Central memory CD8-positive, alpha-beta T cell (primary cell): ENCODE measurements at regions not wholly inside any gene's neighbourhood (a gene's known extent, or its start where the extent isn't known, plus 50 kb on each side); places are given as distances from the start of the nearest gene placed in this dataset.

ENCODE experiments used
- ATAC-seq: fragments of 150-1000 bp; cut with Tn5 transposase; replicated peaks from 2 replicates; pipeline ENCODE4 v1.10.0; 2022; ENCODE audit warnings: mild to moderate bottlenecking, moderate FRiP score, moderate number of reproducible peaks; ENCODE audit not compliant: poor library complexity, severe bottlenecking; ENCODE audit errors: extremely low read depth
- DNase-seq, 2 donors: peaks; one replicate each; pipeline ENCODE4 v3.0.0; 2021; ENCODE audit warnings: low spot score in 2 of 2
- H3K27ac Mint-ChIP-seq: one replicate; pipeline ENCODE4 v1.8.0; 2022; ENCODE audit warnings: low read depth, mild to moderate bottlenecking, moderate library complexity, mixed read lengths
- H3K27me3 Mint-ChIP-seq: one replicate; pipeline ENCODE4 v1.8.0; 2022; ENCODE audit warnings: mixed read lengths
- H3K36me3 Mint-ChIP-seq: one replicate; pipeline ENCODE4 v1.8.0; 2022; ENCODE audit warnings: mild to moderate bottlenecking, moderate library complexity, mixed read lengths; ENCODE audit not compliant: insufficient read depth
- H3K4me1 Mint-ChIP-seq: one replicate; pipeline ENCODE4 v1.8.0; 2022; ENCODE audit warnings: mixed read lengths
- H3K4me3 Mint-ChIP-seq: one replicate; pipeline ENCODE4 v1.8.0; 2022; ENCODE audit warnings: mild to moderate bottlenecking, moderate library complexity, mixed read lengths
- H3K9me3 Mint-ChIP-seq: one replicate; pipeline ENCODE4 v1.8.0; 2022; ENCODE audit warnings: mixed read lengths

DNA sequence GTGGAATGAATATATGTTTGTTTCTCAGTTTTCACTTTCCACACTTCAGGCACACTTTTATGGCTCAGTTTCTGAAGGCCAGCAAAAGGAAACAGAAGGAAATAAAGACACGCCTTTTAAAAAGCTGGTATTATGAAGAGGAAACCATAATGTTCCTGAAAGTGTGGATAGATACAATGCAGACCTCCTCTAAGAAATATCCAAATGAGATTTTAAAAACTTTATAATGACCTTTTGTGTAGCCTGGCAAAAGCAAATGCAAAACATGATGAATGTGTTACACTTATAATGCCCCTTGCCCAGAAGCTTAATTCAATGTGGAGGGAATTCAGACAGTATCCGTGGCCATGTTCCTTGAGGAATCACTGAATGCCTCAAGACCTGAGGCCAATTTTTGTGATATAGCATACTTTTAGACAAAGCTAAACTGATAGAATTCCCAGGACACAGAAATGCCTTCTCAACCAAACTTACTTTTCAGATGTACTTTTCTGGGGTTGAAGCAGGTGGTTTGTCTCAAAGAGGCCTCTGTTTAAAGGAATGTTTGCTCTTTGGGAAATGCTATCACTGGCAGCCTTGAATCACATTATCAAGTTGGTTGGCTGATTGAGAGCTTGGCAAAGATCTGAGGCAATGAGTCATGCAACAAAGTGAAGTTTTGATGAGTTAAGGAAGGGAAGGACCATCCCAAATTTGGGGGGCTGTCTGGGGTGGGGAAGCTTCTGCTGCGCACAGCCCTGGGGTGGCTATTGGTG, 77.1 kb upstream of the CACNA2D3 start:
- no peak overlapping the region for H3K4me3 Mint-ChIP-seq
- no peaks in the 10 kb centered on the region for H3K9me3 Mint-ChIP-seq
- no peak overlapping the region for H3K27ac Mint-ChIP-seq
- no peaks in the 10 kb centered on the region for H3K4me1 Mint-ChIP-seq
- ATAC-seq, result no peak
- peaks cover 33% of the 10 kb centered on the region for H3K27me3 Mint-ChIP-seq
- no peaks in the 10 kb centered on the region for H3K36me3 Mint-ChIP-seq
- DNase-seq, result no peak

- DNase-seq (no peak), ATAC-seq (no peak)
- H3K36me3 Mint-ChIP-seq, result no peaks in the 10 kb centered on the region
- no peak overlapping the region for H3K4me3 Mint-ChIP-seq
- H3K27ac Mint-ChIP-seq, result no peak overlapping the region
- peaks cover 33% of the 10 kb centered on the region for H3K27me3 Mint-ChIP-seq
- no peaks in the 10 kb centered on the region for H3K4me1 Mint-ChIP-seq
- H3K9me3 Mint-ChIP-seq, result no peaks in the 10 kb centered on the region
Observed at GRCh38 chr3:54042259-54042823, 80.0 kb upstream of the CACNA2D3 start.

DNA sequence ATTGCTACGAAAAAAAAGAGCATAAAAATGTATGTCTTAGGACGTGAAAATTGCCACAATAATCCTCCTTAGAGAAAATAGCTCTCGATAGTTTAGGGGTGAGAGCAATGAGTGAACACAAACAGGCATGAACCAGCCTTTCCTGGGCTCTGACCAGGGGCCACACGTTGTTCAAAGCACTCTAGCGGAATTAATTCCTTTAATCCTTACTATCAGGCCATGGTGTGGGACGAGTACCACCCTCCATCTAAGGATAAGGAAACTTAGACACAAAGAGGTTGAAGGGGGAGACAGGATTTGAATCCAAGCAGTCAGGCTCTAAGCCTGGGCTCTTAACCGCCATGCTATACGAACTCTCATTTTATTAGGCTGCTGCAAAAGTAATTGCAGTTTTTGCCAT, 81.9 kb upstream of the CACNA2D3 start:
- Mint-ChIP-seq H3K27ac (no peak overlapping the region), H3K4me1 (no peaks in the 10 kb centered on the region), H3K9me3 (no peaks in the 10 kb centered on the region), H3K4me3 (no peak overlapping the region), H3K36me3 (no peaks in the 10 kb centered on the region), H3K27me3 (peaks cover 20% of the 10 kb centered on the region)
- no peak for DNase-seq
- ATAC-seq, result no peak

DNA sequence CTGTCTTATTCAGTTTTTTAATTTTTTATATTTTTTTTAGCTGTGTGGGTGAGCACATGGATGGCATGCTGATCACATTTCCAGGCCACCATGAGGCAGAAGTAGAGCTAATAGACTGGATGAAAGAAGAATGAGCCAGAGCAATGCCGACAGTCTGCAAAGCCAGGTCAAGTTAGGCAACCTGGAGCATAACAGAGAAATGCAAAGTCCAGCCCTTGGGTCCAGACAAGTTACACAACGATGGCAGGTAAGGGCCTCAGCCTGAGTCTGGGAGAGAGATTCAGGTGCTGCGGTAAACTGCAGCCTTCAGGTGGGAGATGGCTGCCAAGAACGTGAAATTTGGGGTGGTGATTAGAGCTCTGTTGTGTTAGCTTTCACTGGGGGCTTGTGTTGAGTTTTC, 84.0 kb upstream of the CACNA2D3 start:
- H3K27ac Mint-ChIP-seq, result no peak overlapping the region
- H3K4me3 Mint-ChIP-seq, result no peak overlapping the region
- no peaks in the 10 kb centered on the region for H3K4me1 Mint-ChIP-seq
- no peaks in the 10 kb centered on the region for H3K9me3 Mint-ChIP-seq
- no peaks in the 10 kb centered on the region for H3K36me3 Mint-ChIP-seq
- ATAC-seq (no peak), DNase-seq (no peak)
- H3K27me3 Mint-ChIP-seq, result peaks cover 9% of the 10 kb centered on the region

- no peaks in the 10 kb centered on the region for H3K9me3 Mint-ChIP-seq
- H3K27me3 Mint-ChIP-seq, result no peaks in the 10 kb centered on the region
- DNase-seq, result no peak
- H3K36me3 Mint-ChIP-seq, result no peaks in the 10 kb centered on the region
- no peak overlapping the region for H3K4me3 Mint-ChIP-seq
- no peaks in the 10 kb centered on the region for H3K4me1 Mint-ChIP-seq
- no peak for ATAC-seq
- H3K27ac Mint-ChIP-seq, result no peak overlapping the region
Observed at GRCh38 chr3:54036543-54036942, 85.8 kb upstream of the CACNA2D3 start.

DNA sequence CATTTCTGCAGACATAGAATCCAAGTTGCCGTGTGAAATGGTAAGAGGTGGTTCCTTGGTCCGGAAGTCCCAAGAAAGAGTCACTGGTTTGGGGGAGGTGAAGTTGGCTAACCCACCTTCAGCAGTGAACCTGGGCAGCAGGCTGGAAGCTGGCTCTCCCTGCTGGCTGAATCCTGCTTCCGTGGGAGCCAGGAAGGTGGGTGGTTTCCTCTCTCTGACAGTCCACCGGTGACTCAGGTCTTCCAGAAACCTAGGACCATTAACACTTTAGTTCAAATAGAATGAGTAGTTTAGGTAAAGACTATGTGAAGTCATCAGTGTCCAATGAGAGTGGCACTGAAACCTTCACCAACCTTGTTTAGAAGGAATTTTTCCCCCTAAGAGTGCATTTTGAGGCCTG, 87.4 kb upstream of the CACNA2D3 start:
- no peaks in the 10 kb centered on the region for H3K4me1 Mint-ChIP-seq
- no peak overlapping the region for H3K4me3 Mint-ChIP-seq
- no peaks in the 10 kb centered on the region for H3K9me3 Mint-ChIP-seq

GRCh38 chr3:54033761-54034160, 88.6 kb upstream of the CACNA2D3 start:
- ATAC-seq, result no peak
- no peak for DNase-seq

More for the DNA sequence above, 87.4 kb upstream of the CACNA2D3 start:
- no peak overlapping the region for H3K27ac Mint-ChIP-seq
- no peak for ATAC-seq
- H3K27me3 Mint-ChIP-seq, result no peaks in the 10 kb centered on the region
- DNase-seq, result no peak
- H3K36me3 Mint-ChIP-seq, result no peaks in the 10 kb centered on the region

DNA sequence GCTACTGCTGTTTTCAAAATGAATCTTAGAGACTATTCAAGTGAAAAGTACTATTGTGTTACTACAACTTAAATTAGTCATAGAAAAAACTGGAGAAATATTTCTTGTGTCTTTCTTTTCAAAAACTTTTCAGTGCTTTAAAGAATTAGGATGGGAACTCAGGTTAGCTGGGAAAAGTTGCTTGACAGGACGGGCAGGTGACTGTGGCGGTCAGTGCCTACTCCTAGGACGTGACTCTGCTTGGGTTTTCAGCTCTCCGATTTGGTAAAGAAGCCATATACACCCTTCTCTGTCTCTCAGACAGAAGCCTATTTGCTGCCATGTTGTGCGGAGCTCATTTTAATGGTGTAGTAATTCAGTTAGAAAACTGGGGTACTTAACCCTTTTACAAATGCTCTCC, 89.8 kb upstream of the CACNA2D3 start:
- Mint-ChIP-seq H3K4me3 (no peak overlapping the region), H3K27ac (no peak overlapping the region), H3K9me3 (no peaks in the 10 kb centered on the region), H3K36me3 (no peaks in the 10 kb centered on the region), H3K27me3 (no peaks in the 10 kb centered on the region), H3K4me1 (no peaks in the 10 kb centered on the region)
- no peak for ATAC-seq
- DNase-seq, result no peak

More at GRCh38 chr3:54033761-54034160, 88.6 kb upstream of the CACNA2D3 start:
- Mint-ChIP-seq H3K27ac (no peak overlapping the region), H3K4me1 (no peaks in the 10 kb centered on the region), H3K4me3 (no peak overlapping the region), H3K27me3 (no peaks in the 10 kb centered on the region), H3K36me3 (no peaks in the 10 kb centered on the region), H3K9me3 (no peaks in the 10 kb centered on the region)

DNA sequence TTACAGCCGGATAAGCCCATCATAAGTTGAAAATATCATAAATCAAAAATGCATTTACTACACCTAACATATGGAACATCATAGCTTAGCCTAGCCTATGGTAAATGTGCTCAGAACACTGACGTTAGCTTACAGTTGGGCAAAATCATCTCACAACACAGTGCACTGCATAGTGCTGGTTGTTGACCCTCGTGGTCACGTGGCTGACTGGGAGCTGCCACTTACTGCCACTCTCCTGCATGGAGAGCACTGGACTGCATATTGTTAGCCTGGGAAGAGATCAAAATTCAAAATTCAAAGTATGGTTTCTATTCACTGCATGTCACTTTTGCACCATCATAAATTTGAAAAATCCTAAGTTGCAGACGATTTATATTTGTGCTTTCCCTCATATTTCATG, 94.0 kb upstream of the CACNA2D3 start:
- no peak overlapping the region for H3K27ac Mint-ChIP-seq
- H3K4me1 Mint-ChIP-seq, result no peaks in the 10 kb centered on the region
- H3K4me3 Mint-ChIP-seq, result no peak overlapping the region
- H3K27me3 Mint-ChIP-seq, result peaks cover 4% of the 10 kb centered on the region
- no peak for ATAC-seq
- peaks cover 2% of the 10 kb centered on the region for H3K36me3 Mint-ChIP-seq
- no peak for DNase-seq
- H3K9me3 Mint-ChIP-seq, result no peaks in the 10 kb centered on the region

- ATAC-seq, result no peak
Observed at GRCh38 chr3:54026543-54026942, 95.8 kb upstream of the CACNA2D3 start.

GRCh38 chr3:54021071-54021470, 101.3 kb upstream of the CACNA2D3 start:
- ATAC-seq, result no peak
- H3K27me3 Mint-ChIP-seq, result peaks cover 21% of the 10 kb centered on the region
- H3K27ac Mint-ChIP-seq, result no peak overlapping the region
- peaks cover 9% of the 10 kb centered on the region for H3K9me3 Mint-ChIP-seq
- no peaks in the 10 kb centered on the region for H3K4me1 Mint-ChIP-seq
- H3K4me3 Mint-ChIP-seq, result no peak overlapping the region
- peaks cover 2% of the 10 kb centered on the region for H3K36me3 Mint-ChIP-seq
- DNase-seq, result no peak

More at GRCh38 chr3:54026543-54026942, 95.8 kb upstream of the CACNA2D3 start:
- peaks cover 21% of the 10 kb centered on the region for H3K27me3 Mint-ChIP-seq
- peaks cover 2% of the 10 kb centered on the region for H3K36me3 Mint-ChIP-seq
- H3K4me3 Mint-ChIP-seq, result no peak overlapping the region
- H3K9me3 Mint-ChIP-seq, result peaks cover 9% of the 10 kb centered on the region
- H3K27ac Mint-ChIP-seq, result no peak overlapping the region
- no peaks in the 10 kb centered on the region for H3K4me1 Mint-ChIP-seq
- DNase-seq, result no peak

- DNase-seq, result no peak
- no peak overlapping the region for H3K27ac Mint-ChIP-seq
- no peak overlapping the region for H3K4me3 Mint-ChIP-seq
- H3K36me3 Mint-ChIP-seq, result no peaks in the 10 kb centered on the region
- H3K4me1 Mint-ChIP-seq, result no peaks in the 10 kb centered on the region
- peaks cover 21% of the 10 kb centered on the region for H3K27me3 Mint-ChIP-seq
- peaks cover 9% of the 10 kb centered on the region for H3K9me3 Mint-ChIP-seq
- ATAC-seq, result no peak
Observed at GRCh38 chr3:54020436-54020835, 101.9 kb upstream of the CACNA2D3 start.

GRCh38 chr3:54014067-54014466, 108.3 kb upstream of the CACNA2D3 start:
- DNase-seq, result no peak
- H3K36me3 Mint-ChIP-seq, result no peaks in the 10 kb centered on the region
- peaks cover 15% of the 10 kb centered on the region for H3K27me3 Mint-ChIP-seq
- H3K9me3 Mint-ChIP-seq, result no peaks in the 10 kb centered on the region
- H3K4me1 Mint-ChIP-seq, result no peaks in the 10 kb centered on the region
- H3K4me3 Mint-ChIP-seq, result no peak overlapping the region
- no peak overlapping the region for H3K27ac Mint-ChIP-seq
- no peak for ATAC-seq
